GM19240 (cell line): ENCODE measurements at regions not wholly inside any gene's neighbourhood (a gene's known extent, or its start where the extent isn't known, plus 50 kb on each side); places are given as distances from the start of the nearest gene placed in this dataset.
"Not testable (repeated sequence)": the region's sequence is repeated elsewhere in the genome, so short reads cannot be mapped to it uniquely, and the experiment has no call there.

Experiments
- DNase-seq: peaks from one replicate; pipeline ENCODE4 v3.0.0; 2011; ENCODE audit warnings: low spot score; ENCODE audit not compliant: insufficient read length

DNA sequence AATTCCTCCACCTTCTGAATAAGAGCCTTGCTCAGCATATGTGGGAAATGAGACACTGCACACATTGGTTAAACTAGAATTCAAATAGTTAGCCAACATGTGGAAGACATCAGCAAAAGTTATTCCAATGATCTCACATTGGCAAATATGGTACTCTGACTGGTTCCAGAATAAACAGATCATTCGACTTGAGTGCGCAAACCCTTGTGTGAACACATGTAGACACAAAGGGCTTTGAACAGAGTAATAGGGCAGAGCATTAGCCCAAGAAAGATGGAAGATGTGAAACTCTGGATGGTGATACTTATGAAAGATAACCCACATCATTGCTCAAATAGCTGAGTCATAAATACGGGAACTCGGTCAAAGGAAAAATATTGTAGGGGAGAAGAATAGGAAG lies 1133.4 kb upstream of the SEL1L start:
- no peak for DNase-seq

DNA sequence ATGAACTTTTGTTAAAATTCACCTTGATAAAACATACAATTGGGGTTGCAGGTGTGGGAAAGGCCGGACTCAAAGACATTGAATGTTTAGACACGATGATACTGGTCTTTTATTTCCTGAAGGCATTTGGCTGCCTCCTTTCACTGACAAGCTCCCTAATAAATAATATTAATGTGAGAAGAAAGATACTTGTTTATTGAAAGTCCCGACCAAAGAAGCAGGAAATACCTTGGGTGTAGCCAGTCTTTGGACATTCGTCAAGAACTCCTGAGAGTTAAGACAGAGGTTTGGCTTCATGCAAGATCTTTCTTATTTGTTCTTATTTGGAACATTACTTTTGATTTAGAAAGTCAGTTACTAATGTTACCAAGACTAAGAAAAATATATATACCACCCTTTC lies 1133.8 kb upstream of the SEL1L start:
- DNase-seq: no peak

- DNase-seq: no peak
Observed at GRCh38 chr14:82676403-82676802, 1142.8 kb upstream of the SEL1L start.

GRCh38 chr14:82689948-82690347 lies 1156.3 kb upstream of the SEL1L start:
- DNase-seq: no peak

DNA sequence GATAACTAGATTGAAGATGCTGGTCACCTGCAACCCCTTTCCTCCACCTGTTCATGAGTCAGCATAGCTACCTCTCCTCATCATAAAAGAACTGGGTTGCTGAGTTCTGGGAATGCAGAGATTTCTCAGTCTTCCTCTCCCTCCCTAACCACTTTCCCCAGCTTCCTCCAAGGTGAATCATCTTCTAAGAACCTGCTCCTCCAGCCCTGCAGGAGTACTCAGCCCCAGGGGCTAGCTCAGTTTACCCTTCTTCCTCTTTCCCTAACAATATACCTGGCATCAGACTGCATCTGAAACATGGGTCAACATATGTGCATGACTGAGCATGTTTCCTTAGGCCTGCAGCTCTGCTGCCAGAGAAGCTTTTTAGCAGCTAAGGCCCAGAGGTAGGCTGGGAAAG lies 1157.5 kb upstream of the SEL1L start:
- DNase-seq: not testable (repeated sequence)

GRCh38 chr14:82694820-82695219 lies 1161.2 kb upstream of the SEL1L start:
- DNase-seq: no peak

DNA sequence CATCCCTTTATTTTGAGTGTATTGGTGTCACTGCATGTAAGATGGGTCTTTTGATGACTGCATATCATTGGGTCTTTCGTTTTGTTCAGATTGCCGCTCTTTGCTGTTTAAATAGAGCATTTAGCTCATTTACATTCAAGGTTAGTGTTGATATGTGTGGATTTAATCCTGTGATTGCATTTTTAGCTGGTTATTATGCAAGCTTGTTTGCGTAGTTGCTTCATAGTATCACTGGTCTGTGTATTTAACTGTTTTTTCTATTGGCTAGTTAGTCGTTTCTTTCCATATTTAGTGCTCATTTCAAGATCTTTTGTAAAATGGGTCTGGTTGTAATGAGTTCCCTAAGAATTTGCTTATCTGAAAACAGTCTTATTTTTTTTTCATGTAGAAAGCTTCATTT lies 1170.6 kb upstream of the SEL1L start:
- no peak for DNase-seq

GRCh38 chr14:82710267-82710841 lies 1176.7 kb upstream of the SEL1L start:
- peak; percentile 6 for DNase-seq

DNA sequence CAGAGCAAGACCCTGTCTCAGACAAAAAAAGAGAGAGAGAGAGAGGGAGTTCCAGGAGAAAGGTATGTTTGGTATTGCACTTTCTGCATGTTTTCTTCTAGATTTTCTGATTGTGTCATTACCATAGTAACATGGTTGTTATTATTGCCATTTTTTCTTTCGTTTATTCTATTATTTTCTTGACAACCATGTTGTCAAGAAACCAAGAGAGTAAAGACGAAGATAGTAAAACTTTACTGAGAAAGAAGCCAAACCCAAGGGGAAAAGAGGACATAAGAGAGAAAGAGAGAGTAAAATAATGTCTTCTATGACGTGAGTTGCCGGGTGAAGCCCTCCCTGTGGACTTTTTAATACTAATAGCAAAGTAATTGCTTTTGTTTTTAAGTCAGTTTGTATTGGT lies 1186.0 kb upstream of the SEL1L start:
- DNase-seq: no peak

DNA sequence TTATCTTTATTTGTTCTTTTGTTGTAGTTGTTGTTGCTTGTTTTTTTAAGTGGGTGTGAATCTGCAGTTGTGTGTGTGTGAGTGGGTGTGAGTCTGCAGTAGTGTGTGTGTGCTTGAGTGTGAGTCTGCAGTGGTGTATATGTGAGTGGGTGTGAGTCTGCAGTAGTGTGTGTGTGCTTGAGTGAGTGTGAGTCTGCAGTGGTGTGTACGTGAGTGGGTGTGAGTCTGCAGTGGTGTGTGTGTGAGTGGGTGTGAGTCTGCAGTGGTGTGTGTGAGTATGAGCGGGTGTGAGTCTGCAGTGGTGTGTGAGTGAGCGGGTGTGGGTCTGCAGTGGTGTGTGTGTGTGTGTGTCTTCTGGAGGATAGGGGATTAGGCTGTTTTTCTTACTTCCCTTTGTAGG lies 1186.8 kb upstream of the SEL1L start:
- DNase-seq: no peak

DNA sequence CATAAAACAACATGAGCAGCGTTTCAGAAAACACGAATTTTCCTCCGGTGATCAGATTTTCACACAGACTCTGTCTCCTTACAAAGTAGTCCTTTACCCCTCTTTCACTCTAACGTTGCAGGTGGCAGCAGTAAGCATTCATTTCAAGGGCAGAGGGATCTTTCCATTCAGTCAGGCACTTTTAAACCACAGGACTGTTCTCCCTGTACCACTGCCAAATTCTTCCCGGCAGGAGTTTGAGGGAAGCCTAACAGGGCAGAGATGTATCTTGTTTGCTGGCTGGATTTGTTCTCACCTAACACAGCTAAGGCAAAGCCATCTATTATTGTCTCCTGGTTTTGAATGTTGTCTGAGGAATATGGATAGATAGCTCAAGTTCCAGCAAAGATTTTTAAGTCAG lies 1187.3 kb upstream of the SEL1L start:
- DNase-seq: no peak

GRCh38 chr14:82724316-82724715 lies 1190.7 kb upstream of the SEL1L start:
- no peak for DNase-seq

GRCh38 chr14:82725213-82725612 lies 1191.6 kb upstream of the SEL1L start:
- DNase-seq: no peak

- no peak for DNase-seq
Observed at GRCh38 chr14:82731526-82731925, 1197.9 kb upstream of the SEL1L start.

- no peak for DNase-seq
Observed at GRCh38 chr14:82740547-82740946, 1206.9 kb upstream of the SEL1L start.

- no peak for DNase-seq
Observed at GRCh38 chr14:82755476-82755875, 1221.8 kb upstream of the SEL1L start.

DNA sequence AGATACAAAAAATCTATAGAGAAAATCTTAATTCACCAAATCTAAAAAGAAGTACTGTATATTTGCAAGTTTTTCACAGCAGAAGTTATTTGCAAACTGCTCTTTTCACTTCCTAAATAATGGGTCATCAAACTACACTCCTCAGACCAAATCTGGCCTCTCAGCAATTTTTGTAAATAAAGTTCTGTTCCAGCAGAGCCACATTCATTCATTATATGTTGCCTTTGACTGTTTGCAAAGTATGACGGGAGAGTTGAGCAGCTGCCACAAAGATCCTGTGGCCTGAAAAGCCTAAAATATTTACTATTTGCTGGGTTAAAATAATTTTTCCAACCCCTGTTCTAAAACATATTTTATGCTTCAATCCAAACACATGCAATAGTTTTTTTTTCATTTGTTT lies 1222.3 kb upstream of the SEL1L start:
- no peak for DNase-seq

DNA sequence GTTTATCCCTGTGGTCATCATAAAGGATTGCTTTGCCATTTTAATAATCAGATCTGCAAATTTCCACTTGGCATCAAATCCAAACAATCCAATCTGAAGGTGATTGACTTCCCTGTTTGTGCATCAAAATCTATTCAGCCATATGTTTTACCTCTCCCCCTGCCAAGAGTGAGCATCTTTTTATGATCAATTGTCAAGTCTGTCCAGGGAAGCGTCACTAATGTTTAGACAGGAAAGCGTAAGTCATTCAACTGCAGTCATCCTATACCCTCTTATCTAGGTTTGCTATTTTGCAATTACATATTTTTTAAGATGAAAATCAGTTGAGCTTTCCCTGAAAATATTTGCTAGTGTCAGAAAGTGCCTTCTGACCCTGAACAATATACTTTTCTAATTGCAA lies 1224.1 kb upstream of the SEL1L start:
- DNase-seq: no peak

- no peak for DNase-seq
Observed at GRCh38 chr14:82759656-82760055, 1226.0 kb upstream of the SEL1L start.

DNA sequence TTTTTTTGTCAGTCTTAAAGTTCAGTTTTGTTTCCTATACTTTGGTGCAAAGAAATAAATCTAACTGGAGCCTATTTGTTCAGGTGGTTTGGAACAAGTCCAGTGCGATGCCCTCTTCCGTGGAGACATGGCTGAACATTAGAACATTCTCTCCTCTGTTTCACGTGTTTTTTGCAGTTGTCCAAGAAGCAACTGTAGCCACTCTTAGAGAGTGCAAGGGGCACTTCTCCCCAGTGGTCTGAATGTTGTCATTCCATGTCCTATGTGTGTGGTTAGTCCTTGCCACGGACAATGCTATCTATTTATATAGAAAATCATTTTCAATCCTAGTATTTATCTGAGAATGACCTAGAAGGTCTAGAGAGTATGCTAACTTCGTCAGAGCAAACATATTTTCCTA lies 1232.5 kb upstream of the SEL1L start:
- DNase-seq: no peak

GRCh38 chr14:82766996-82767395 lies 1233.3 kb upstream of the SEL1L start:
- no peak for DNase-seq

- DNase-seq: no peak
Observed at GRCh38 chr14:82776958-82777357, 1243.3 kb upstream of the SEL1L start.

GRCh38 chr14:82778008-82778590 lies 1244.4 kb upstream of the SEL1L start:
- no peak for DNase-seq

GRCh38 chr14:82778601-82779000 lies 1244.9 kb upstream of the SEL1L start:
- DNase-seq: no peak
